ENCODE measurements at regions not wholly inside any gene's neighbourhood (a gene's known extent, or its start where the extent isn't known, plus 50 kb on each side); places are given as distances from the start of the nearest gene placed in this dataset.
"Not testable (repeated sequence)": the region's sequence is repeated elsewhere in the genome, so short reads cannot be mapped to it uniquely, and the experiment has no call there.

DNA sequence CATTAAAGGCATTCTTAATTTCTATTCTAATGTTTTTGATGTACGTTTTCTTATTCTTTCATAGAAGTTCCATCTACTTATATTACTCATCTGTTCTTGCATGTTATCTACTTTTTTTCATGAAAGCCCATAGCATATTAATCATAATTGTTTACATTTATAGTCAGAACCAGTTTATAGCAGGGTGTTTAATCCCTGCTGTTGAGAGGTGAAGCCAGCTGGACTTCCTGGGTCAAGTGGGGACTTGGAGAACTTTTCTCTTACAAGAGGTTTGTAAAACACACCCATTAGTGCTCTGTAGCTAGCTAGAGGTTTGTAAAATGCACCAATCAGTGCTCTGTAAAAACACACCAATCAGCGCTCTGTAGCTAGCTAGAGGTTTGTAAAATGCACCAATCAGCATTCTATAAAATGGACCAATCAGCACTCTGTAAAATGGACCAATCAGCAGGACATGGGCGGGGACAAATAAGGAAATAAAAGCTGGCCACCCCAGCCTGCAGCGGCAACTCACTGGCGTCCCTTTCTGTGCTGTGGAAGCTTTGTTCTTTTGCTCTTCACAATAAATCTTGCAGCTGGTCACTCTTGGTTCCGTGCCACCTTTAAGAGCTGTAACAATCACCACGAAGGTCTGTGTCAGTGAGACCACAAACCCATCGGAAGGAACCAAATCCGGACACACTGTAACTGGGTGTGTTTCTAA lies 120.6 kb downstream of the TANC2 start:
- DNase-seq (no peak), ATAC-seq (no peak)
- Mint-ChIP-seq H3K4me1 (ENCODE audit: low read depth) (no peaks in the 10 kb centered on the region), H3K9me3 (peaks cover 3% of the 10 kb centered on the region), H3K27ac (no peak overlapping the region), H3K4me3 (no peak overlapping the region), H3K36me3 (ENCODE audit: low read depth) (no peaks in the 10 kb centered on the region), H3K27me3 (no peaks in the 10 kb centered on the region)
- no peak for TF ChIP-seq CTCF (IDR thresholded peaks at IDR 0.05)
- ChIA-PET POLR2A (no interaction called here), CTCF (no interaction called here)
- intact Hi-C loops (cut with micrococcal nuclease) = no loop called here

GRCh38 chr17:63090358-63091114 lies 124.5 kb downstream of the TANC2 start:
- H3K36me3 Mint-ChIP-seq (ENCODE audit: low read depth); intact Hi-C loops (cut with micrococcal nuclease); ATAC-seq; H3K4me3 Mint-ChIP-seq; H3K27me3 Mint-ChIP-seq; POLR2A ChIA-PET; H3K9me3 Mint-ChIP-seq; H3K4me1 Mint-ChIP-seq (ENCODE audit: low read depth); DNase-seq; H3K27ac Mint-ChIP-seq; CTCF ChIA-PET: not testable (repeated sequence)

DNA sequence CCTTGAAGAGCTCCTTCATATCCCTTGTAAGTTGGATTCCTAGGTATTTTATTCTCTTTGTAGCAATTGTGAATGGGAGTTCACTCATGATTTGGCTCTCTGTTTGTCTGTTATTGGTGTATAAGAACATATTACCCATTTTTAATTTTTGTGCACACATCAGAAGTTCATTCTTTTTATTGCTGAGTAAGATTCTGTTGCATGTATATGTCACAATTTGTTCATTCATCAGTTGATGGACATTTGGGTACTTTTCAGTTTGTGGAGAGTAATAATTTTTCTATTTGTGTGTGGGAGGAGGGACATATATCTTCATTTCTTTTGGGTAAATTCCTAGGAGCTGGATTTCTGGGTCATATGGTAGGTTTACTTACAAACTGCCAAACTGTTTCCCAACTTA lies 125.9 kb downstream of the TANC2 start:
- DNase-seq; intact Hi-C loops (cut with micrococcal nuclease); ATAC-seq; H3K36me3 Mint-ChIP-seq (ENCODE audit: low read depth); H3K9me3 Mint-ChIP-seq; POLR2A ChIA-PET; H3K27me3 Mint-ChIP-seq; H3K27ac Mint-ChIP-seq; H3K4me3 Mint-ChIP-seq; H3K4me1 Mint-ChIP-seq (ENCODE audit: low read depth): not testable (repeated sequence)
- CTCF ChIA-PET = interaction anchor here (1.0 kb wide), 1 partner anchor 315 kb away, joined by 3 read pairs; no protein-coding TSS in a partner anchor

DNA sequence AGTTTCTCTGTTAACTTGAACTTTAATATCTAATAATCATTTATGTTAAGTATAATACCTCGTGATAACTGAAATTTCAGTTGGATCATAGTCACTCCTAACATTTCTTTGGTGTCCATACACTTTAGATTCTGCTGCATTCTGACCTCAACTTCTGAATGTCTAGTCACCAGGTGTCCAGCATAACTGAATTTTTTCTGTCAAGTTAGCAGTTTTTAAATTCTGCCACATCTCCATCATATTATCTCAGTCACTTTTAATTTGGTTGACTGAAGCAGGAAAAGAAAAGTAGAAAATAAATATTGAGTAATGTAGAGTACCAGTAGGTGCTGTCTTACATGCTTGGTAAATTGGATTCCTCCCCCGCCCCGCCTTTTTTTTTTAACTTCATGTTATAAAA lies 128.6 kb downstream of the TANC2 start:
- intact Hi-C loops (cut with micrococcal nuclease) = no loop called here
- H3K9me3 Mint-ChIP-seq = no peaks in the 10 kb centered on the region
- ATAC-seq (no peak), DNase-seq (no peak)
- ChIA-PET CTCF (no interaction called here), POLR2A (no interaction called here)
- no peak for TF ChIP-seq CTCF (IDR thresholded peaks at IDR 0.05)
- no peak overlapping the region for H3K27ac Mint-ChIP-seq
- H3K4me3 Mint-ChIP-seq = no peak overlapping the region
- H3K36me3 Mint-ChIP-seq (ENCODE audit: low read depth) = no peaks in the 10 kb centered on the region
- H3K4me1 Mint-ChIP-seq (ENCODE audit: low read depth) = no peaks in the 10 kb centered on the region
- H3K27me3 Mint-ChIP-seq = no peaks in the 10 kb centered on the region

DNA sequence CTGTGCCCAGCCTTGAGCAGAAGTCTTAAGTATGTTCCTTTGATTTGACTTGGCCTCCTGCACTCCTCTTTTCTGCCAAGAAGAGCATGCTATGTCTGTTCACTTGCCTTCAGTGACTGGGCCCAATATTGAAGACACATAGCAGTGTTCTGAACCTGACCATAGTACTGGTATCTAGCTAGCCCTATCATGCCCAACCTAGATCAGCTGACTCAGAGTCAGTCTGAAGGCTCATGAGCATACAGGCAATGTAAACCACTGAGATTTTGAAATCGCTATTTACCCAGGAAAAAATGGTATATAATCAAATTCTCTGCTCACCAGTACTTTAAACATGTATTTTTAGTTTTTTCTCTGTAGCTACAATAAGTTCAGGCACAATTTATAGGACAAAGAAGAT lies 129.4 kb downstream of the TANC2 start:
- intact Hi-C loops (cut with micrococcal nuclease) = no loop called here
- ChIA-PET CTCF (no interaction called here), POLR2A (no interaction called here)
- ATAC-seq (no peak), DNase-seq (no peak)
- Mint-ChIP-seq H3K9me3 (no peaks in the 10 kb centered on the region), H3K36me3 (ENCODE audit: low read depth) (no peaks in the 10 kb centered on the region), H3K4me1 (ENCODE audit: low read depth) (no peaks in the 10 kb centered on the region), H3K4me3 (no peak overlapping the region), H3K27ac (no peak overlapping the region), H3K27me3 (no peaks in the 10 kb centered on the region)
- TF ChIP-seq CTCF (IDR thresholded peaks at IDR 0.05) = no peak

- no peak overlapping the region for H3K27ac Mint-ChIP-seq
- ATAC-seq (no peak), DNase-seq (no peak)
- ChIA-PET CTCF (no interaction called here), POLR2A (no interaction called here)
- TF ChIP-seq CTCF (IDR thresholded peaks at IDR 0.05) = no peak
- H3K9me3 Mint-ChIP-seq = no peaks in the 10 kb centered on the region
- no peaks in the 10 kb centered on the region for H3K27me3 Mint-ChIP-seq
- intact Hi-C loops (cut with micrococcal nuclease) = no loop called here
- H3K4me1 Mint-ChIP-seq (ENCODE audit: low read depth) = no peaks in the 10 kb centered on the region
- no peak overlapping the region for H3K4me3 Mint-ChIP-seq
- H3K36me3 Mint-ChIP-seq (ENCODE audit: low read depth) = no peaks in the 10 kb centered on the region
Observed at GRCh38 chr17:63095879-63096278, 129.8 kb downstream of the TANC2 start.

Measured in activated CD8-positive, alpha-beta T cell treated with anti-CD3 and anti-CD28 coated beads for 36 hours (primary cell).